Effector CD4-positive, alpha-beta T cell (primary cell): ENCODE measurements at regions not wholly inside any gene's neighbourhood (a gene's known extent, or its start where the extent isn't known, plus 50 kb on each side); places are given as distances from the start of the nearest gene placed in this dataset.

ENCODE experiments used
- DNase-seq: peaks from one replicate; pipeline ENCODE4 v3.0.0-alpha.2; 2020

DNA sequence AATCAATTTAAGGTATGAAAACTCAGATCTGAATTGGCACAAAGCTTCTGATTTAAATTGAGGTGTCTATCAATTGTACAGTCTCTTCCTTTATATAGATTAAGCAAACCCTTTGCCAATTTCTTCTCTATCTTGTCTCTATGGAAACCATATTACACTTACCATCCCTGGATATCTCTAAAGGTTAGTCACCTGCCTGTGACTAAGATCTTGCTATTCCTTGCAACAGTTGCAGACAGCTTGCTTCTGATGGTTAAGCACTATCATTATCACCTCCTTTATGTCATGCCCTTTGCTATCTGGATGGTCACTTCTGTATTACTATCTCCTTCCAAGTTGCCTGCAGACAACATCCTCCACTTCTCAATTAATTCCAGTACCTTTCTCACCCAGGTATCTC is 998.6 kb upstream of the B3GALT2 start:
- DNase-seq = no peak

DNA sequence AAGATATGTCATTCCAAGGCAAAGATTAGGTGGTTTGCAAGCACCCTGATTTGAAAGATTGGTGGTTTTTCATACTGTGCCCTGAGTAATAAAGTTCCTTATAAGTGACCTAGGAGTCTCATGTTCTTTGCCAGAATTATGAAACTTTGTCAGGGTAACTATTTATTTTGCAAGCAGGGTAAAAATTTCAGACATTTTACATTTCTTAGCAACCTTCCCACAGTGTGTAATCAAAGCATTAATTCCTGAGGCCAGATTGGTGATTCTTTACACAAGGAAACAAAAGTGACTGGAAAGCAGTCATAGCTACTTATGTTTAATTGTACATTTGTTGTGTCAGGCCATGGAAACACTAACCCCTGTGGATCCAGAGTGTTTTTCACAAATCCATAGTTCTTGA is 998.0 kb upstream of the B3GALT2 start:
- DNase-seq = no peak

DNA sequence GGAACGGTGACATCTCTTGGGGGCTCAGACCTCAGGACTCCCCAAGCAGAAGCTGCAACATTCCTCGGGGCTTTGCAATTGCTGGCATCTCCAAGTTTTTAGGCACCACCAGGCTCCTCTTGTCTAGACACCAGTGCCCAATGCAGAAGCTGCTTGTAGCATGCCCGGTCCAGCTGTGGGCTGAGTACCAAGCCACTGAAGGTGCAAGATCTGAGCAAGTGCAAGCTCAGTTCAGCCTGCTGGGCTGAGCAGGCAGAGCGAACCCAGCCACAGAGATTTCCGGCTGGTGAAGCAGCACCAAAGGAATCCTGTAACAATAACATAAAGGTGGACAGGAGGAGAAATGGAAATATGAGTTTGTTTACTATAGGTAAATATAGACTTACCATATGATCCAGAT is 995.4 kb upstream of the B3GALT2 start:
- no peak for DNase-seq

DNA sequence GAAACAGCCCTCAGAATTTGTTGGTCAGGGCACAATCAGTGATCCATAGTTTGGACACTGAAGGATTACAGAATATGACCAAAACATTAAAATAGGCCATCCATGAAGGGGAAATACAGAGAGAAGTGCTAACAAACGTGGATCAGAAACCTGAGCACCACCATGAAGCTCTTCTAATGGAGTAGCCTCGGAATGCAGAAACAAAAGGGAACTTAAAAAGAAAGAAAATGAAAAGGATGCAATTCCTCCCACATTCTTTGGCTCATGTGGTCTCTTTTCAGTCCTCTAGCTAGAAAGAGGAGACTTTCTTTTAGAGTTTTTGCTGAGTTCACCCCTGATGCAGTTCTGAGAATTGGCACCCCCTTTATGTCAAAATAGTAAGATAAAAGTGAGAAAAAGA is 989.8 kb upstream of the B3GALT2 start:
- DNase-seq = no peak

DNA sequence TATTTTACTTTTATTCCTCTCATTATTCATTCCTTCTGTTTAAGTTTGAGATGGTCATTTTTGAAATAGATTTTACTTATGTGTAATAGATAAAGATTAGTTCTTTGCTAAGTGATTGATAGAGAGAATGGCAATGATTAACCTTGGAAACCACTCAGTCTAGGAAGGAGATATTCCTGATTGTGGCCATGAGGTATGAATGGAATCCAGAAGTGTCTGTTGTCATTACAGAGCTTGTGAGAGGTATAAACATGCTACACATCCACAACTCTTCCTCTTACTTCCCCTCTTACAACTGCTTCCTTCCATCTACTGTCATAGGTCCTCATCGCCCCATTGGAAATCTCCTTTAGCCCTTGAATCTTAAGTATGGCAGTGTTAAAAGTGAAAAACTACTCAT is 988.8 kb upstream of the B3GALT2 start:
- DNase-seq = no peak

DNA sequence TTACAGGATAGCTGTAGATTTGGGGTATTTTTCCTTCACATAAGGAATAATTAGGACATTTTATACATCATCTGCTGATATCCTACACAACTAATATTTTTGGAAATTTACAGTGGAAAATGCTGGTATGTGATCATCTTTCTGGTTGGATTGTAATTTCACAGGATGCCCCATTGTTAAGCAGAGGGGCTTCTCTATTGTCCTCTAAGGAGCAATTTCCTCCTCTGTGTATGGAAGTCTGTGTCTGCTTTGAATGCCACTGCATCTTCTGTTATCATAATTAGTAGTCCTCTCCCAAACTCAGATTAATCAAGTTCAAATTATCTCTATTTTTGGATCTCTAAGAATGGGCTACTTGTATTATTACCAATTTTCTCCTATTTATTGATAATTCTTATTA is 988.1 kb upstream of the B3GALT2 start:
- no peak for DNase-seq

DNA sequence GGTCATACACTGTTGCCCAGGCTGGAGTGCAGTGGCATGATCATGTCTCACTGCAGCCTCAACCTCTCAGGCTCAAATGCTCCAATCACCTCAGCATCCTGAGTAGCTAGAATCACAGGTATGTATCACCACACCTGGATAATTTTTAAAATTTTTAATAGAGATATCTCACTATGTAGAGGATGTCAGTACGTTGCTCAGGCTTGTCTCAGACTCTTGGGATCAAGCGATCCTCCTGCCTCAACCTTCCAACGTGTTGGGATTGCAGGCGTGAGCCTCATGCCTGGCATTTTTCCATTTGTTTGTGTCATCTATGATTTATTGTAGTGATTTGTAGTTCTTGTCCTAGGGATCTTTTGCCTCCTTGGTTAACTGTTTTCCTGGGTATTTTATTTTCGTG is 985.2 kb upstream of the B3GALT2 start:
- DNase-seq = no peak

DNA sequence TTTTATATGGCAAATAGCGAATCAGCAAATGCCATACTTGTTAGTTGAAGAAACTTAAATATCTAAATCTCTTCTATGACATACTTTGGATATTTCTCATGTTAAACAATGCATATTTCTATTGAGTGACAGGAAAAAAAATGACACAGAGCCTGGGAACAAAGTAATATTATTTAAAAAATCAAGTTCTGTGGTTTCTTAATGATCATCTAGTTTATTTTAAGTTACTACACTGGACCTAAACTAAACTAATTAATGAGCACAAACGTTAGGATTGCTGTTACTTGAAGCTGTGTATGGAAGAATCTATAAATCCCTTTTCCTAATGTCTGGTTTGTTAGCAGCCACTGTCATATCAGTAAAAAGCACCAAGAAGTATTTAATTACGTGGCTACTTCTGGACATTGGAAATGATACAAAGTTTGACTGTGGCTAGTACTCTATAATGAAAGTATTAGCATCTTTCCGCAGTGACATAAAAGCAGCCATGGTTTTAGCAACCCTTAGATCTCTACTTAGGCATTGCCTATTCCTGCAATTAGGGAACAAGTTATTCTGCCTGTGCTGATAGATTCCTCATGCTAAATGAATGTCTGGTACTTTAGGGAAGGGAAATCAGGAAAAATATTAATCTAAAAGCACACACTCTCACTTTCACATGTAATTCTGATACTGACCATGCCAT is 981.7 kb upstream of the B3GALT2 start:
- DNase-seq = no peak

DNA sequence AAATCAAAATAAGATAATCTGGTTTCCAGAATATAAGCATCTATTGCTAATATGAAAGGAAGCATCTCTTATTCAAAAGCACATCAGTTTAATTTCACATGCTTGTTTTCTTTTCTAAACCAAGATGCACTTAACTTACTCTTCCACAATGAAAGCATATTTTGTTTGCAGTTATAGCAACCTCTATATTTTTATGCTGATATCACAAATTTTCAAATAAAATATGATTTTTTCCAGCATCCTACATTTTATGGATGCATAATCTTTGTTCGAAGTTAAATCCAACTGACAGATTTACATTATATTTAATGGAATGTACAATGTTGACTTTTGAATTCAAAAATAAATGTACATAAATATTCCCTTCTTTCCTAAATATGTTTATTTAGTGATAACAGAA is 978.3 kb upstream of the B3GALT2 start:
- no peak for DNase-seq

DNA sequence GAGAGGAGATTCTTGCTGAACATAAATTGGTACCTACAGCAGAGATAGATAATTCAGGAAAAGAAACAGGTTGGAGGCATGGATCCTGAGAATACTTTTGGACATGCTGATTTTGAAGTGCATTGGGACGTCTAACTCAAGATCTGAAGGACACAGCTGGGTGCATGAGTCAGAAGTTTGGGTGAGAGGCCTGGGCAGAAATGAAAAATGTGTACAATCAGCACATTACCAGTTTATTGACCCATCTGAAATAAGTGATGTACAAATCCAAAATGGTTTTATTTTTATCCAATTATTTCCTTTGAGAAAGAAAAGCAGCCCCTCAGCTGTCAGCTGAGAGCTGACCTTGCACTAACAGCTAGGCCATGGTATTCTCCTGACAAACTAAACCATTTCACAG is 975.2 kb upstream of the B3GALT2 start:
- no peak for DNase-seq

DNA sequence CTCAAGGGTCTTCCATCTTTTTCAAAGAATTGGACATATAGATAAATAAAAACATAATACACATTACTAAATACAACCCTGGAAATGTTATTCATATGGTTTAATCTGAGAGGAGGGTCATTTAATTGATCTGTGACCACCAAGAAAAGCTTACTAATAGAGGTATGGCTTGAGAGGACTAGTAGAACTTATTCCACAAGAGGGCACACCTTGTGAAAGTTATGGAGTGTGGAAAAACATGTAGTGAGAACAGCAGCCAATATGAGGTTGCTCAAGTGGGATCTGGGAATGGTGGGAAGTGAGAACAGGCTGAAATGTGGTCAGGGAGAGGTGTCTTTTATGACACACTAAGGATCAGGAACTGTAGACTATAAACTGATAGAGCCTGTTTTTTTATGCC is 973.5 kb upstream of the B3GALT2 start:
- DNase-seq = no peak

DNA sequence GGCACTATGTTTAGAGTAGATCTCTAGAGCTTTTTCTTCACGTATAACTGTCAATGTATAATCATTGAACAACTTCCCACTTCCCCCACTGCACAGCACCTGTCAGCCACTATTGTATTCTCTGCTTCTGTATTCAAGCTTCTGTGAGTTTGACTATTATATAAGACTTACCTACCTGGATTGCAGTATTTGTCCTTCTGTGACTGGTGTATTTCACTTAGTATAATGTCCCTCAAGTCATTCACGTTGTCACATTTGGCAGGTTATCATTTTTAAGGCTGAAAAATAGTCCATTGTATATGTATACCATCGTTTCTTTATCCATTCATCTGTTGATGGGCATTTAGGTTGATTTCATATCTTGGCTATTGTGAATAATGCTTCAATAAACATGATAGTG is 969.5 kb upstream of the B3GALT2 start:
- no peak for DNase-seq

DNA sequence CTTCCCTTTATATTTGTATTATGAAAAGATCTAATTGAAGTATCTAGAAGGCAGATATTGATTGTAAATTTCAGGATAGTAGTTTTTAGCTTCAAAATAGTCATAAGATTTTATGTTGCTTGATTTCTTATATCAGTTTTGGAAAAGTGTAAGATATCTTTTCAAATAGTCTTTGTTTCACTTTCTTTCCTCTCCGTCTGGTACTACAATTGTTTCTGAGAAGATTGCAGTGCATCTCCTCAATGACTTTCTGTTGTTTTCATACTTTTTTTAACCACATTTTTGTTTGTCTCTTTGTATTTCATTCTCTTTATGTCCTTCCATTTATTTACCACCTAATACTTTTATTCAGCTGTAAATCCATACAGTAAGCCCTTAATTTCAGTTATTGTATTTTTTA is 964.6 kb upstream of the B3GALT2 start:
- no peak for DNase-seq

DNA sequence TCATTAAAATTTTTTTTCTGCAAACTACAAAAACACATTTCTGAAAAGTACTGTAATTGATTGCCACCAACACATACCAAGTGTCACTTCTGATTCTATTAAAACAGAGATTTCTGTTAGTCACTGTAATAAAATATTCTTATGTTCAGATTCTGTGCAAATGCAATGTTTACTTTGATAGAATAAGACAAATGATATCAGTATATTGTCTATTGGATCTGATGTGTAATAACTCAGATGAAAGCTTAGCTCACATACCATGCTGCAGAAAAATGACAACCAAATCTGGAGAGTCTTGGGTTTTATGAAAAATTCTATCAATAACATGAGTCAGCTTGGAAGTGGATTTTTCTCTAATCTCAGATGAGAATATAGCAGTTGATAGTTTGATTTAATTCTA is 963.8 kb upstream of the B3GALT2 start:
- DNase-seq = no peak

DNA sequence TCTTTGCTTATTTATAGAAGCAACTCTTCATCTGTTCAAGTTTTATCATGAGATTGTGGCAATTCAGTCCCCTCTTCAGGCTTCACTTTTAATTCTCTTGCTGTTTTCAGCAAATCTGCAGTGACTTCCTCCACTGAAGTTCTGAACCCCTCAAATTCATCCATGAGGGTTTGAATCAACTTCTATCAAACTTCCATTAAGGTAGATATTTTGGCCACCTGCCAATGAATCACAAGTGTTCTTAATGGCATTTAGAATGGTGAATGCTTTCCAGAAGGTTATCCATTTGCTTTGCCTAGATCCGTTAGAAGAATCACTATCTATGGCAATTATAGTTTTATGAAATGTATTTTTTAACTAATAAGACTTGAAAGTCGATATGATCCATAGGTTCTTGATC is 946.7 kb upstream of the B3GALT2 start:
- no peak for DNase-seq

DNA sequence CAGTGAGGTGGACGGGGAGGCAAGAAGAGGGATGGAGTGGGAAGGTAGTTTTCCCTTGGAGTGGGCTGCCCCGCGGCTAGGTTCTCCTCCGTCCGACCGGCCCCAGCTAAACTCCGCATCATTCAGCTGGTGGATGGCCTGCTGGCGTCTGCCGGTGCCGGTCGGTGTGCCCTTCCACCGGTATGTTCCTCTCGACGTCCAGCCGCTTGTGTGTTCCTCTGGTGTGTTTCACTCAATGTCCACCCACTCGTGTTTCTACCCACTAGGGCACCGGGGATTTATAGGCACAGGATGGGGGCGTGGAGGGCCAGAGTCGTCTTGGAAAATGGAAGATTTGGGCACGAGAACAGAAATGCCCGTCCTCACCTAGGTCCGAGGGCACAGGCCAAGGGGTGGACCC is 931.7 kb upstream of the B3GALT2 start:
- no peak for DNase-seq

DNA sequence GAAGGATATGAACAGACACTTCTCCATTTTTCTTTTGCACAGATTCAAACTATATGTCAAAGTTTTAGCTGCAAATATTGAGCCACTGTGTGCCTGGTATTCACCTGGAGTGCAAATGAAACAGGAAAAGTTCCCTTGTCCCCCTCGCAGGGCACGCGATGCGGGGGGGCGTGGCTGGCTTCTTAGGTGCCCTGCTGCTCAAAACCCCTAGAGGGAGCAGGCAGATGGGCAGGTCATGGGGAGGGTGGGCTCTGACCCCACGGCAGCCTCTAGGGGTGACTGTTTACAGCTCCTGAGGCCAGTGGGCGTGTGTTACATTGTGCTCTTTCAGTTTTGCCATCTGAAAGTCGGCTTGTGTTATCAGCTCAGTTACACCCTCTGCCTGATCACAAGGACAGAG is 931.2 kb upstream of the B3GALT2 start:
- no peak for DNase-seq

DNA sequence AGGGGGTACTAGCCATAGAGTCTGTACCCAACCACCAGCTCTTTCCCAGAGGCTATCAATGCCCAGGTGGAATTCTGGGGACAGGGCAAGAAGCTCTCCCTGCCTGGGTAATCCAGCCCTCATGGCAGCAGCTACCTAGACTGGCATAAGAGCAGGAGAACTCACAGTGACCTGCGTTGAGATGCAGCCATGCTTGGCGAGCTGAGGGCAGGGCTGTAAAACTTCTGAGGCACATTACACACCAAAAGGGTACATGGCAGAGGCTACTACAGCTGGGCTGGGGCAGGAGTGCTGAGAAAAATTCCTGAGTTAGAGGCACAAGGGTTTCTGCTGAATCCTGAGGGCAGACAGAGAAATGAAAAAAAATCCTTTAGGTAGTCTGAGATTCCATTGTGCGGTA is 927.9 kb upstream of the B3GALT2 start:
- DNase-seq = no peak

DNA sequence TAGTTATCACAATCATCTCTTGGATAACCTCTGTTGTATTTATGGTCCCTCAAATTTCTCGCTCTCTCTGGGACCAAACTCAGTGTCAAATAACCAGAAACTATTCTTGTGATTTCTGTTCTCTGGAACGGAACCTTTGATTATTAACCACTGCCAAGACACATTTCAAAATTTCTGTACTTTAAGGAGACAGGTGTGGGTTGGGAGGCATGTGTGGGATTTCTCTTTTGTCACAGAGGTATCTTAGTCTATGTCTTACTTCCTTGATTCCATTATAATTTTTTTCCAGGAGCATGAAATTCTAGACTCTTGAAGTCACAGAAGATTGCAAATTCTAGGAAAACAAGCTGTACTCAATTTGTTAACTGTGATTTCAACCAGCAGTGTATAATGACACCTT is 919.0 kb upstream of the B3GALT2 start:
- no peak for DNase-seq

DNA sequence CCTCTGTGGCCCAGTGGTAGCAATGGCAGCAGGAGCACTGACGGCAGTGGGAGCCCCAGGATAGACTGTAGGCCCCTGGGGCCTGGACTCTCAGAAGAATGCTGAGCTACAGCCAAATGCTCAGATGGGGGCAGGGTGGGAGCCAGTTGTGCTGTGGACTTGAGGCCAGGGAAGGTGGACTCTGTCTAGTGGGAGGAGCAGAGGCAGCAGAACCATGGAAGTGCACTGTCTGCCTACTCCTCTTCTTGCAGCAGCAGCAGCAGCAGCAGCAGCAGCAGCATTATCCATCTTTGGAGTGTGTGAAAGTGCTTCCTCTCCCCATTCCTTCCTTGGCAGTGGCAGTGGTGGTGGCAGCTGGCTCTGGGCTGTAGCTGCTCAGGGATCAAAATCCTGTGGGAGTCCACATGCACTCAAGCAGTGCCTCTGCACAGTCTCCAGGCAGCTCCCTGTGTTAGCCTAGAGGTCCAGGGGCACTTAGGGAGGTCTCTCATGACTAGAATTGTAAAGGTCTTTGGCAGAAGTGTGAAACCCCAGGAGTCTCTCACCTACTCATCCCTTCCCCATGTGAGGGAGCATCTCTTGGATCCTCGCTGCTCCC is 917.9 kb upstream of the B3GALT2 start:
- DNase-seq = no peak

DNA sequence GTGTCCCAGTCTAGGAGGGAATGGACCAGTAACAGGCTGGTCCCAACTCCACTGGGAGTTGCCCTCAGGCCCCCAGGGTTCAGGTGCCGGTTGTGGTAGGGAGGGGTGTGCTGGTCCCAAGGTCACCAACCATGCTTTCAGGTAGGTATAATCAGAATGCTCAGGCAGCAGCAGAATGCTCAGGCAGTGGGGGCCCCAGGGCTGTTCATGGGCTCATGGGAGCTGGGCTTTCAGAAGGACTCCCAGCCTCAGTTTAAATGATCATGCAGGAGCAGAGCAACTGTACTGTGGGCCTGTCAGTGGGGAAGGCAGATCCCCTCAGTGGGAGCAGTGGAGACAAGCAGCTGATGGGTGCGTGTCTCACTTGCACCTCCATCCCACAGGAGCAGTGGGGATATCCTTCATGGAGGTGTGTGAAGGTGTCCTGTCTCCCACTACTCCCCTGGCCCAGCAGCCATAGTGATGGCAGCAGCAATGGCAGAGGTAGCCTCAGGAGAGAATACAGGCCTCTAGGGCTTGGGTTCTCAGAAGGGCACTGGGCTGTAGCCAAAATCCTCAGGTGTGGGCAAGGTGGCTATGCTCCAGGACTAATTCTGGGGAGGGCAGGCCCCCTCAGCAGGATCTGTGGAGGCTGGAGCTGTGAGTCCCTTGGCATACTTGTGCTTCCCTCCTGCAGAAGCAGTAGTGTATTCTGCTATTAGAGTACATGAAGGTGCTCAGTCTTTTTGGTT is 917.3 kb upstream of the B3GALT2 start:
- DNase-seq = no peak

DNA sequence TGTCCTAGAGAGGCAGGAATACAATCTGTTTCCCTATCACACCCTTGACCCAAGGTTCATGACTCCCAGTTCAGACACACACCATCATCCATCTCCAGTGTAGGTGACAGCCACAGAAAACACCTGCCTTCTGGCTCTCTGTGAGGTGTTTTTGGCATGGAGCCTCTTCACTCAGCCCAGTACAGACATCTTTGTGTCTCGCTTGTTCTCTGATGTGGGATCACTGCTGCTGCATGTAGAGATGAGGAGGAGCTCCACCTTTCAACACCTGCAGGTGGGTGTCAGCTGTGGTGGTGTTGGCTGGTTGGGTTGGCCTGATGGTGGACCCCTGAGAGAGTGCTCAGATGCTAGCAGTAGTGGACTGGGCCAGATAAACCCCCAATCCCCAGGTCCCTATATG is 916.7 kb upstream of the B3GALT2 start:
- no peak for DNase-seq

DNA sequence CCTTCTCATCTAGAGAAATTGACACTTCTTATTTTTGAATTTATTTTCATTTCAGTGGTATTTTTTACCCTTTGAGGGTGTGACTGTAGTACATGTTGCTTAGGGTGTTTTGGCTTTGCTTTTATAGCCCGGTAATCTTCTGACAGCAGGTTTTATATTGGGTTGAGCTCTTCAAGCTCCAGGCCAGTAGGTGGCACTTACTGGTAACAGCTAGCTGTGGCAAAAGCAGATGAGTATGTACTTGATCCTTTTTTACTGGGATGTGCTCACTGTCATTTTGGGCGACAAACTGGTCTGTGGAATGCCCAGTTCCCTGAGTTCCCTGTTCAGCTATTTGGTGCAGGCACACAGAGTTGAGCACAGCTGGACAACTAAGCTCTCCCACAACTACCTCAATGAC is 916.2 kb upstream of the B3GALT2 start:
- no peak for DNase-seq

DNA sequence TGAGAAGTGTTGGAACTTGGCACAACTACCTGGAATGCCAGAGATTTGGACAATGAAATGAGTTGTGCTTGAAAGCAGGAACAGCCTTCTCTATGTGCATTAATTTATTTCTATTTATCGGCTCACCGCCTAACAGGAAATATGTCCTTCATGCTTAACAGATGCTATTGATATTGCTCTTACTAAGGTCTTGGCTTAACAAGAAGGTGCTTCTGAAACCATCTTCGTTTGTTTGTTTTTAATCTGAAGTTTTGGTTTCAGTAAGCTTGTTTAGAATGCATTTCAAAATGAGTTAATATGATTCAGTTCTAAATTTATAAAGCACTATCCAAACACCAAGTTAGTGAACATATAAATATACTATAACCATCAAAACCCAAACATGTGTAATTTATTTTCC is 898.3 kb upstream of the B3GALT2 start:
- DNase-seq = no peak

DNA sequence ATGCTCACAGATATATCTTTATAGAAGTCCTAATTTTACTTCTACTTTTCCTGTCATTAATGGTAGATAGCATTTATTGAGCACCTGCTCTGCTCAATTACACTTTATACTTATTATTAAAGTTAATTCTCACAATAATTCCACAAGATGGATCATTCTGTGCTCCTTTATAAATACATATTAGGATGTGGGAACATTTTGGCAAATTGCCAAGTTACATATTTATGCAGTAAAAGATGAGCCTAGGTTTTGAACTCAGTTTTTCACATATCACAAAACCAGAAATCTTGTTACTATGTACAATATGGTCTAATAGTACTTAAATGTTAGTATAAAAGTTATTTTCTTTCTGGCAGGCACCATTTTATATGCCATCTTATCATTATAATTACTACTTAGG is 895.0 kb upstream of the B3GALT2 start:
- DNase-seq = no peak
